ENCODE measurements at regions not wholly inside any gene's neighbourhood (a gene's known extent, or its start where the extent isn't known, plus 50 kb on each side); places are given as distances from the start of the nearest gene placed in this dataset.

- TF ChIP-seq CTCF (IDR thresholded peaks at IDR 0.05; ENCODE audit: low read length), result no peak
- no peak for TF ChIP-seq EZH2 (optimal IDR thresholded peaks at IDR 0.05; ENCODE audit: low read depth, low read length)
- TF ChIP-seq EZH2phosphoT487 (IDR thresholded peaks at IDR 0.05; ENCODE audit: low read length), result no peak
Measured at GRCh38 chr15:79186616-79187015, 95.9 kb upstream of the ANKRD34C start.

All from MM.1S (cell line).